Upper lobe of left lung (tissue), 6 donors: ENCODE measurements at regions not wholly inside any gene's neighbourhood (a gene's known extent, or its start where the extent isn't known, plus 50 kb on each side); places are given as distances from the start of the nearest gene placed in this dataset.
A peak's percentile ranks its signal among the peaks of the same experiment; 100 is the strongest.

Experiments
- ATAC-seq, 2 donors: fragments of 200-7000 bp; cut with Tn5 transposase; one replicate each; pipeline ENCODE4 v1.9.1; 2022; ENCODE audit warnings: mild to moderate bottlenecking in 2 of 2, moderate library complexity in 2 of 2; ENCODE audit not compliant: low FRiP score in 2 of 2
- DNase-seq, 2 donors: peaks; one replicate each; pipeline ENCODE4 v3.0.0-alpha.2; 2019 to 2020
- H3K27ac ChIP-seq, 4 donors: fragments of 200-600 bp; sonication (generic); one replicate each; pipeline ENCODE4 v1.5.1; 2016 to 2019
- H3K27me3 ChIP-seq, 4 donors: fragments of 200-600 bp; sonication (generic); one replicate each; pipeline ENCODE4 v1.5.1; 2017 to 2019
- H3K36me3 ChIP-seq, 4 donors: fragments of 200-600 bp; sonication (generic); one replicate each; pipeline ENCODE4 v1.5.1; 2016 to 2019
- H3K4me1 ChIP-seq, 4 donors: fragments of 200-600 bp; sonication (generic); one replicate each; pipeline ENCODE4 v1.5.1; 2018 to 2019
- H3K4me3 ChIP-seq, 4 donors: fragments of 200-600 bp; sonication (generic); one replicate each; pipeline ENCODE4 v1.5.1; 2017 to 2019; ENCODE audit warnings: mild to moderate bottlenecking in 2 of 4, moderate library complexity in 1 of 4
- H3K9me3 ChIP-seq, 4 donors: fragments of 200-600 bp; sonication (generic); one replicate each; pipeline ENCODE4 v1.5.1; 2018 to 2019
- EP300 ChIP-seq, 4 donors: sonication (generic); formaldehyde crosslinking; IDR thresholded peaks; one replicate each; pipeline ENCODE4 v1.5.1; 2017; ENCODE audit warnings: antibody characterized with exemption in 4 of 4, control low read depth in 2 of 4
- POLR2A ChIP-seq, 4 donors: fragments of 450-650 bp; IDR thresholded peaks; one replicate each; pipeline ENCODE4 v1.5.1; 2016 to 2017; ENCODE audit warnings: antibody characterized with exemption in 4 of 4, mild to moderate bottlenecking in 2 of 4
- POLR2AphosphoS5 ChIP-seq, 2 donors: sonication (generic); formaldehyde crosslinking; IDR thresholded peaks; one replicate each; pipeline ENCODE4 v1.5.1; 2017; ENCODE audit warnings: antibody characterized with exemption in 2 of 2
- WGBS, 2 donors: methylation state at CpG; one replicate each; pipeline ENCODE4 v1.1.5; 2017 to 2018; 5-methylcytosine and 5-hydroxymethylcytosine counted together
- TF ChIP-seq, protein P1 (sequence below), 6 experiments: fragments of 450-650 bp in 4 of 6; fragments of 200-600 bp in 2 of 6; sonication (generic) in 2 of 6; IDR thresholded peaks; one replicate each; pipeline ENCODE4 v1.5.1; 2016 to 2019; ENCODE audit warnings: antibody characterized with exemption in 6 of 6
- donor health status: DM: no; HTN: no; CAD: no; lungs with moderate emphysema.
- donor health status: DM: no; HTN: yes; CAD: no; lungs with severe emphysema.

DNA sequence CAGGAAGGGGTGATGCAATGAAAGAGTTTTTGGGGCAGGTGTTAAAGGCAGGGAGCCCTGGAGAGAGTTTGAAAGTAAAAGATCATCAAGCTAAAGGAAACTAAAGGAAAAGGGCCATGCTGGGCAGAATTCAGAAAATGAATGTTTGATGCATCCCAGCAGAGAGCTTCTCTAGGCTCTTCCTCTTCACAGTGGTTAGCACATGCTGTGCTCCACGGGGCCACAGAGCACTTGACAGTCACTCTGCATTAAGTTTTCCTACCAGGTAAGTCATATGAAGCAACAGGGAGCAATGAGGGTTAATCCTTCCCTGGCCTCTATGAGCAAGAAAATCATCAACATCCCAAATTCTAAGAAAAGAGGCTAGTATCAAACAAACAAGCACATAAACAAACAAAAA is 895.2 kb downstream of the TRIB2 start:
- 14 to 15% methylated on average over 1 of the region's 1 CpG for WGBS, 2 donors
- TF ChIP-seq, protein P1, sequence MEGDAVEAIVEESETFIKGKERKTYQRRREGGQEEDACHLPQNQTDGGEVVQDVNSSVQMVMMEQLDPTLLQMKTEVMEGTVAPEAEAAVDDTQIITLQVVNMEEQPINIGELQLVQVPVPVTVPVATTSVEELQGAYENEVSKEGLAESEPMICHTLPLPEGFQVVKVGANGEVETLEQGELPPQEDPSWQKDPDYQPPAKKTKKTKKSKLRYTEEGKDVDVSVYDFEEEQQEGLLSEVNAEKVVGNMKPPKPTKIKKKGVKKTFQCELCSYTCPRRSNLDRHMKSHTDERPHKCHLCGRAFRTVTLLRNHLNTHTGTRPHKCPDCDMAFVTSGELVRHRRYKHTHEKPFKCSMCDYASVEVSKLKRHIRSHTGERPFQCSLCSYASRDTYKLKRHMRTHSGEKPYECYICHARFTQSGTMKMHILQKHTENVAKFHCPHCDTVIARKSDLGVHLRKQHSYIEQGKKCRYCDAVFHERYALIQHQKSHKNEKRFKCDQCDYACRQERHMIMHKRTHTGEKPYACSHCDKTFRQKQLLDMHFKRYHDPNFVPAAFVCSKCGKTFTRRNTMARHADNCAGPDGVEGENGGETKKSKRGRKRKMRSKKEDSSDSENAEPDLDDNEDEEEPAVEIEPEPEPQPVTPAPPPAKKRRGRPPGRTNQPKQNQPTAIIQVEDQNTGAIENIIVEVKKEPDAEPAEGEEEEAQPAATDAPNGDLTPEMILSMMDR (IDR thresholded peaks at IDR 0.05) = no peak
- no peak for TF ChIP-seq EP300 (IDR thresholded peaks at IDR 0.05)
- TF ChIP-seq POLR2A (IDR thresholded peaks at IDR 0.05) = no peak
- TF ChIP-seq POLR2AphosphoS5 (IDR thresholded peaks at IDR 0.05) = no peak
- Histone ChIP-seq H3K27ac (no peak overlapping the region), H3K36me3 (no peaks in the 10 kb centered on the region), H3K4me3 (no peak overlapping the region), H3K4me1 (no peaks in the 10 kb centered on the region), H3K27me3 (no peaks in the 10 kb centered on the region), H3K9me3 (peaks cover 0 to 4% (median 2%) of the 10 kb centered on the region in 4 donors)
- DNase-seq (no peak), ATAC-seq (no peak)

DNA sequence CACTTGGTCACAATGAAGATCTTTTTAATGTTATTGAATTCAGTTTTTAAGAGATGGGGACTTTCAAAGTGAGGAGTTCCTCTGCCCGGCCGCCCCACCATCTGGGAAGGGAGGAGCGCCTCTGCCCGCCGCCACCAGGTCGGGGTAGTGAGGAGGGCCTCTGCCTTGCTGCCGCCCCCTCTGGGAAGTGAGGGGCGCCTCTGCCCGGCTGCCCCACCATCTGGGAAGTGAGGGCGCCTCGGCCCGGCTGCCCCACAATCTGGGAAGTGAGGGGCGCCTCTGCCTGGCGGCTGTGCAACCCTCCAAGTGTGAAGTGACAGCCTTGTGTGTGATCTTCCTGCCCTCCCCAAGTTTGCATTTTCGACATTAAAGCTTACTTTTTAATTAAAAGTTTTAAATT is 899.3 kb downstream of the TRIB2 start:
- no peak overlapping the region for H3K4me3 ChIP-seq
- H3K27ac ChIP-seq = no peak overlapping the region
- ATAC-seq (no peak), DNase-seq (peak in 1 of 2 donors; percentile 63)
- no peaks in the 10 kb centered on the region for H3K27me3 ChIP-seq
- 88 to 89% methylated on average over 14 to 15 of the region's 15 CpGs for WGBS, 2 donors
- H3K36me3 ChIP-seq = no peaks in the 10 kb centered on the region
- TF ChIP-seq EP300 (IDR thresholded peaks at IDR 0.05) (no peak), POLR2AphosphoS5 (IDR thresholded peaks at IDR 0.05) (no peak), POLR2A (IDR thresholded peaks at IDR 0.05) (no peak)
- TF ChIP-seq, protein P1 (IDR thresholded peaks at IDR 0.05) = no peak
- no peaks in the 10 kb centered on the region for H3K4me1 ChIP-seq
- peaks cover 0 to 4% (median 2%) of the 10 kb centered on the region in 4 donors for H3K9me3 ChIP-seq

- no peaks in the 10 kb centered on the region for H3K4me1 ChIP-seq
- no peaks in the 10 kb centered on the region for H3K36me3 ChIP-seq
- ATAC-seq (no peak), DNase-seq (no peak)
- TF ChIP-seq POLR2AphosphoS5 (IDR thresholded peaks at IDR 0.05) (no peak), POLR2A (IDR thresholded peaks at IDR 0.05) (no peak), EP300 (IDR thresholded peaks at IDR 0.05) (no peak)
- H3K27ac ChIP-seq = no peak overlapping the region
- peaks cover 0 to 4% (median 2%) of the 10 kb centered on the region in 4 donors for H3K9me3 ChIP-seq
- H3K4me3 ChIP-seq = no peak overlapping the region
- H3K27me3 ChIP-seq = no peaks in the 10 kb centered on the region
- WGBS, 2 donors = 77 to 79% methylated on average over 5 of the region's 5 CpGs
These were observed 899.9 kb downstream of the TRIB2 start for GRCh38 chr2:13616616-13617015.

- DNase-seq (no peak), ATAC-seq (no peak)
- WGBS, 2 donors = 65 to 72% methylated on average over 1 of the region's 1 CpG
- Histone ChIP-seq H3K36me3 (no peaks in the 10 kb centered on the region), H3K27me3 (no peaks in the 10 kb centered on the region), H3K4me3 (no peak overlapping the region), H3K27ac (no peak overlapping the region), H3K4me1 (no peaks in the 10 kb centered on the region), H3K9me3 (no peaks in the 10 kb centered on the region)
- no peak for TF ChIP-seq EP300 (IDR thresholded peaks at IDR 0.05)
- TF ChIP-seq, protein P1 (IDR thresholded peaks at IDR 0.05) = no peak
- TF ChIP-seq POLR2AphosphoS5 (IDR thresholded peaks at IDR 0.05) = no peak
- no peak for TF ChIP-seq POLR2A (IDR thresholded peaks at IDR 0.05)
These were observed 911.4 kb downstream of the TRIB2 start for GRCh38 chr2:13628122-13628521.

DNA sequence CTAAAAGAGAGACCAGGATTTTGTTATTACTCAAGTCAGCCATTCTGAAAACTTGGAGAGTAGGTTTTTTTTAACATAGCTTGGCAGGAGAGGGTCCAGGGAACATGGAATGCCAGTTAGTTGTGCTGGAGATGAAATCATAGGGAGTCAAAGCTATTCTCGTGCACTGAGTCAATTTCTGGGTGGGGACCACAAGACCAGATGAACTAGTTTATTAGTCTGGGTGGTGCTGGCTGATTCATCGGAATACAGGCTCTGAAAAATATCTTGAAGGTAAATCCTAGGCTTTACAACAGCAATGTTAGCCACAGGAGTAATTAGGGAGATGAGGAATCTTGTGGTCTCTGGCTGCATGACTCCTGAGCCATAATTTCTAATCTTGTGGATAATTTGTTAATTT is 921.4 kb downstream of the TRIB2 start:
- TF ChIP-seq POLR2AphosphoS5 (IDR thresholded peaks at IDR 0.05) (no peak), POLR2A (IDR thresholded peaks at IDR 0.05) (no peak), EP300 (IDR thresholded peaks at IDR 0.05) (no peak)
- Histone ChIP-seq H3K4me1 (no peaks in the 10 kb centered on the region), H3K36me3 (no peaks in the 10 kb centered on the region), H3K27me3 (no peaks in the 10 kb centered on the region), H3K4me3 (no peak overlapping the region), H3K27ac (no peak overlapping the region), H3K9me3 (no peaks in the 10 kb centered on the region)
- 82 to 85% methylated on average over 2 of the region's 2 CpGs for WGBS, 2 donors
- DNase-seq = no peak
- no peak for ATAC-seq

GRCh38 chr2:13649918-13650317 is 933.2 kb downstream of the TRIB2 start:
- Histone ChIP-seq H3K27me3 (no peaks in the 10 kb centered on the region), H3K4me1 (no peaks in the 10 kb centered on the region), H3K4me3 (no peak overlapping the region), H3K27ac (no peak overlapping the region), H3K36me3 (no peaks in the 10 kb centered on the region), H3K9me3 (peaks cover 0 to 7% (median 3%) of the 10 kb centered on the region in 4 donors)
- no peak for ATAC-seq
- no peak for DNase-seq
- 80 to 93% methylated on average over 1 of the region's 1 CpG for WGBS, 2 donors
- no peak for TF ChIP-seq EP300 (IDR thresholded peaks at IDR 0.05)
- TF ChIP-seq, protein P1 (IDR thresholded peaks at IDR 0.05) = no peak
- TF ChIP-seq POLR2A (IDR thresholded peaks at IDR 0.05) = no peak
- no peak for TF ChIP-seq POLR2AphosphoS5 (IDR thresholded peaks at IDR 0.05)
